Endometrium (tissue), 2 donors: ENCODE measurements at regions not wholly inside any gene's neighbourhood (a gene's known extent, or its start where the extent isn't known, plus 50 kb on each side); places are given as distances from the start of the nearest gene placed in this dataset.

Experiments used
- FAIRE-seq: peaks from 2 replicates; lab custom pipeline; 2012; peaks lifted over from hg19 to GRCh38; lab: Jason Lieb, UNC
- donor health status: control.
- donor health status: control.

- FAIRE-seq: no peak
These were observed 327.7 kb downstream of the ZNF536 start for GRCh38 chr19:30699871-30700280.

GRCh38 chr19:30696514-30696913 lies 324.3 kb downstream of the ZNF536 start:
- no peak for FAIRE-seq

- no peak for FAIRE-seq
These were observed 323.1 kb downstream of the ZNF536 start for GRCh38 chr19:30695171-30695875.

- no peak for FAIRE-seq
These were observed 322.1 kb downstream of the ZNF536 start for GRCh38 chr19:30694156-30694755.

- no peak for FAIRE-seq
These were observed 320.8 kb downstream of the ZNF536 start for GRCh38 chr19:30692879-30693503.

GRCh38 chr19:30692181-30692811 lies 320.1 kb downstream of the ZNF536 start:
- FAIRE-seq: no peak

- no peak for FAIRE-seq
These were observed 319.6 kb downstream of the ZNF536 start for GRCh38 chr19:30691819-30692166.

GRCh38 chr19:30690935-30691818 lies 319.0 kb downstream of the ZNF536 start:
- FAIRE-seq: peak; percentile 26

- FAIRE-seq: no peak
These were observed 318.3 kb downstream of the ZNF536 start for GRCh38 chr19:30690525-30690924.

GRCh38 chr19:30689474-30689873 lies 317.3 kb downstream of the ZNF536 start:
- FAIRE-seq: no peak

- FAIRE-seq: no peak
These were observed 316.5 kb downstream of the ZNF536 start for GRCh38 chr19:30688696-30689095.

- no peak for FAIRE-seq
These were observed 314.8 kb downstream of the ZNF536 start for GRCh38 chr19:30686826-30687566.

GRCh38 chr19:30686176-30686820 lies 314.1 kb downstream of the ZNF536 start:
- no peak for FAIRE-seq

- no peak for FAIRE-seq
These were observed 313.3 kb downstream of the ZNF536 start for GRCh38 chr19:30685426-30686000.

- FAIRE-seq: no peak
These were observed 312.4 kb downstream of the ZNF536 start for GRCh38 chr19:30684613-30685012.

GRCh38 chr19:30682999-30683536 lies 310.9 kb downstream of the ZNF536 start:
- peak; percentile 98 for FAIRE-seq

GRCh38 chr19:30682146-30682998 lies 310.2 kb downstream of the ZNF536 start:
- FAIRE-seq: no peak

GRCh38 chr19:30681162-30682100 lies 309.2 kb downstream of the ZNF536 start:
- no peak for FAIRE-seq
